GM21390 (cell line): ENCODE measurements at regions not wholly inside any gene's neighbourhood (a gene's known extent, or its start where the extent isn't known, plus 50 kb on each side); places are given as distances from the start of the nearest gene placed in this dataset.

ENCODE experiments used
- ATAC-seq: cut with Tn5 transposase; IDR thresholded peaks from one replicate; pipeline ENCODE4 v1.9.1; 2021; ENCODE audit not compliant: unreplicated experiment

- ATAC-seq: no peak
Observed at GRCh38 chr16:17828012-17828411, 357.3 kb upstream of the XYLT1 start.

DNA sequence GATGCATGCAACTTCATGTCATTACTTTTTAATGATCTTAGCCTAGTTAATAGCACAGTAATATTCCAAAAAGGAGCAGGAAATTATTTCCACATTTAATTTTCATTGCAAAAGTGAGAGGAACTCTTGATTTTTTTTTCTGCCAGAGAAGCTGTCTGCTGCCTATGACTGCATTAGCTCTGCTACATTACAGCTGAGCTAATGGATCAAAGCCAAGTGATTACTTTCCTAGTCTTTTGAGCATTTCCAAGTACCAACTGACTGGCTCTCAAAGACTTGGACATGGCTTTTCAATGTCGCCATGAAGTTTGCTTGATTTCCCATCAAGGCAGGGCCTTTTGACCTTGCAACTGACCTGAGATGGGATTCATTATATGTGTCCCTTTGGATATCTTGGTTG lies 356.6 kb upstream of the XYLT1 start:
- no peak for ATAC-seq

DNA sequence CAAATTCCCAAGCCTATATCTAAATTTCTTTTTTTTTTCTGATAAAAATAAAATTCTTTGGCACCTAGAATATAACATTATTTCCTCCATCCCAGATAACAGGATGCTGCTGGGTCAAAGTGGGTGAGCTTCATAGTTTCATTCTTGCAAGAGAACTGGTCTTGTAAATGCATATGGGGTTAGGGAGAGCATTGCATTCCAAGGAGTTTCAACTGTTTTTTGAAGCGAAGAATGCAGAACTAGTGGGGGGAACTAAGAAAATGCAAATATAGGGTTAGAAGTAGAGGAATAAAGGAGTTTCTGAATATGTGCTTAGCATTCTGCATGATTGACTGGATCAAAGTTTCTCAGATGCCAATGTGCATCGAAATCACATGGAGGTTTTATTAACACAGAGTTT lies 347.2 kb upstream of the XYLT1 start:
- ATAC-seq: no peak

DNA sequence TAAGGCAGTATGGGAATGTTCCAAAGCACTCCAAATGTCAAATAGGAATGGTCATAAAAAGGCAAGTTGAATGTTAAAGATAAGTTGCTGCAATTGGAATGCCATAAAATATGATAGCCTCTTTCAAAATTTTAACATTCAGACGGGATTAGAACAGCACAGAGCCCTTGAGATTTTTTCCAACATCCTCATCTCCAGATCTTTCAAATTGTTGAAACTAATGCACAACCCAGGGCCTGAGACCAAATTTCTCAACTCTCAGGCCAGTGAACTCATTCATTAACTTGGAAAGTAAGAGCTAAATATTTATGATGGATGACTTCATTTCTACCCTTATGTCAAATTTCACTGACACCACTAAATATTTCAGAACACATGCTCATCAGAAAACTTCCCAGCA lies 346.5 kb upstream of the XYLT1 start:
- no peak for ATAC-seq

DNA sequence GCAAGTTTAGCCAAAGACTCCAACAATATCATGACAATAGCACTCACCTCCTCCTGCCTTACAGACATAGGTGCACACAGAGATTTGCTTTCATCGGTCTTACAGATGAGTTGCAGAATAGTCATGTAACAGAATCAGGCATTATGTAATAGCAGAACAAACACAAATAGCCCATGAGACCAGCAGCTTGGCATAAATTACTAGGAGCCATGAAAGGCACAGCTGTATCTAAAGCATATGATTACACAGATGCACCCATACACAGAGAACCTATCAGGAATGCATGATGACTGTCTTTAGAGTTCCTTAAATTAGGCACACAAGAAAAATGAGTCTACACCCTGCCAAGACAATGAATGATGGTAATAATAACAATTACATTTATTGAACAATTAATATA lies 342.0 kb upstream of the XYLT1 start:
- no peak for ATAC-seq

GRCh38 chr16:17804857-17805256 lies 334.1 kb upstream of the XYLT1 start:
- no peak for ATAC-seq

GRCh38 chr16:17803625-17804410 lies 333.1 kb upstream of the XYLT1 start:
- no peak for ATAC-seq

- ATAC-seq: no peak
Observed at GRCh38 chr16:17802571-17802970, 331.8 kb upstream of the XYLT1 start.

GRCh38 chr16:17801068-17801467 lies 330.3 kb upstream of the XYLT1 start:
- ATAC-seq: no peak

GRCh38 chr16:17798716-17799115 lies 328.0 kb upstream of the XYLT1 start:
- no peak for ATAC-seq

DNA sequence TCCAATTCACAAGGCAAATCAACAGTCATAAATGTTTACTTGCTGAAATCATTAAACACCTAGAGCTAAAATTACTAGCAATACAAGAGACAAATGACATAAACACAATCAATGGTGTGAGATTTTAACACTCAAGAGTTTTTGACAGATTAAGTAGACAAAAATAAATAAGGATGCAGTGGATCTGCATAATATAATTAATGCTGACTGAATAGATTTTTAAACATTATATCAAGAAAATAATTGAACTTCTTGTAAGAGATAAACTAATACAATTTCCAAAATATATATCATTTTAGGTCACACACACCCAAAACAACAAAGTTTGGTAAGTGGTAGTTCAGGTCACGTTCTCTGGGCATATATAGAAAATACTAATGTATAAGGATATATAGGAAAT lies 322.6 kb upstream of the XYLT1 start:
- no peak for ATAC-seq

GRCh38 chr16:17784073-17784472 lies 313.3 kb upstream of the XYLT1 start:
- no peak for ATAC-seq

DNA sequence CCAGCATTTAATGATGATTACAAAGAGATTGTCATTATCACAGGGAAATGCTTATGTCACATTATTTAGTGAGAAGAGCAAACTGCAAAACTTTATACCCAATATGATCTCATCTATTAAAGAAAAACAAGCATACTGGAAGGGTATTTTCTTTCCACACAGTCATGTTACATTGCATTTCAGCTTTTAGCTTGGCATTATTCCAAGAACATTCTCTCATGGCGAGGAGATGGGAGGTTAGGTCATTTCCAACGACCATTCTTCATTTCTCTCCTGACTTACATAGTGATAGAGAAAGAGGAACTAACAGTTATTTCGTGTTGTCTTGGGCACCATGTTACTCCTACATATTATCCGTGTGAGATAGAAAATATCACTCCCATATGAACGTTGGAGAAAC lies 309.4 kb upstream of the XYLT1 start:
- no peak for ATAC-seq

DNA sequence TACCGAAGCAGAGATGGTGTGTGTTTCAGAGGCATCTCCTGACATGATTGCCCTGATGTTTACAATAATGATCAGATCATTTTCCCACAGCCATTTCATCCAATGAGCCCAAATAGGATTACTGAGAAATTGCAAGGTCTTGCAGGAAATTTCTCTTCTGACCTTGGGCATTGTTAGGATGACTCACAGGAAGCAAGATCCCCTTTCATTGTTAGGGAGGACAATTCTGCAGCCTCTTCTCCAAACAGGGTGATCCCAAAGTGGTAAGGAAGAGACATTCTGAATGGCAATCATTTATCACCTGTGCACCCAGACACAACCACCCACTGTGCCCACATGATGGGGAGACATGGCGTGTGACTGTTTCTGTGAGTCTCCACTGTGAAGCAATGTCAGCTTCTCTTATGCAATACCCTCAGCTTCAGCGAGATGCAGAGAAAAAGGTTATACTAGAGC lies 306.7 kb upstream of the XYLT1 start:
- ATAC-seq: no peak

DNA sequence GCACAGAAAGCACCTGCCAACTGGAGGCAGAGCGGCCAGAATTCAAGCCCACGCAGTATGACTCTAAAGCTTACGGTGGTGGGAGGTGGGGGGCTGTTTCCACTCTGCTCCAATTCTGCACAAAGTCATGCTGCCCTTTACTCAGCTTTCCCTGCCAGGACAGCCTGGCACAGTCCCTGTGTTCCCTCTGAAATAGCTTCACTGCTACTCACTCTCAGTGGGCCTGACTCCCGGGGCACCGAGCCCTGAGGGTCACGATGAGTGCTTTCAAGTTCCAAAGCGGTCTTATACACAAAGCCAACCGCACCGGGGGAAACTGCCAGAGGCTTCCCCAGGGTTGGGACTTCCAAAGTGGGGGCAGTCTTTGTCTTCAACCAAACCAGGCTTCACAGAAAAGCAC lies 306.1 kb upstream of the XYLT1 start:
- ATAC-seq: no peak

GRCh38 chr16:17776465-17776864 lies 305.7 kb upstream of the XYLT1 start:
- ATAC-seq: no peak

DNA sequence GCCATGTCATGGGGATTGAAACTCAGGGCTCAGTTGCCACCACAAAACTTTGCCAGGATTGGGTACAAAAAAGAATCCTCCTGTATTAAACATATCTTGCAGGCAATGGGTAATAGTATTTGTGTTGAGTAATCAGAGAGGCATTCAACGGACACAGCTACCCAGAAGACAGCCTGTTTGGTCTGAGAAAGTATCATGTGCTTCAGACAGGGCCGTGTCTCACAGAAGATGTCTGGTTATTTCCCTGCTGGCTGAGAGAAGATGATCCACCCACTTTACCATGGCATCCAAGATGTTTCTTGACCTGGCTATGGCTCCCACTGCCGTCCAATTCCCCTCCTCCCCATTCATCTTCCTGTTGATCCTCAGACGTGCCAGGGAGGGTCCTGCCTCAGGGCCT lies 304.3 kb upstream of the XYLT1 start:
- ATAC-seq: no peak

DNA sequence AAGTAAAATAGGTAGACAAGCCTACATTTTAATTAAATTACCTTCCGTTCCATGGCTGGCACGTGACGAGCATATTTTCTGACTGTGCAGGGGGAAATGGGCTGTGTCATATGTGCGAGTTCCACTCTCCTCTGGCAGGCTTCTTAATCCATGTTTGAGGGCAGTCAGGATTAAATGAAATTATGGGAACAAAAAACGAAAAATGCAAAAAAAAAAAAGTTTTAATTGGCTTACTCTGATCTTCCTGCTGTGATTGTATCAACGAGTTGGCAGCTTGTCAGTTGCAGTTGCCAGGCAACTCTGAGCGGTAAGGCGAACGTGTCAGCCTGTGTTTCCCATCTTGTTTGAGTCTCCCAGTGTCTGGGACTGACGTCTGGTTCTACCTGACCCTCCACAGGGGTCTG lies 302.9 kb upstream of the XYLT1 start:
- ATAC-seq: no peak

GRCh38 chr16:17770104-17770503 lies 299.3 kb upstream of the XYLT1 start:
- no peak for ATAC-seq

DNA sequence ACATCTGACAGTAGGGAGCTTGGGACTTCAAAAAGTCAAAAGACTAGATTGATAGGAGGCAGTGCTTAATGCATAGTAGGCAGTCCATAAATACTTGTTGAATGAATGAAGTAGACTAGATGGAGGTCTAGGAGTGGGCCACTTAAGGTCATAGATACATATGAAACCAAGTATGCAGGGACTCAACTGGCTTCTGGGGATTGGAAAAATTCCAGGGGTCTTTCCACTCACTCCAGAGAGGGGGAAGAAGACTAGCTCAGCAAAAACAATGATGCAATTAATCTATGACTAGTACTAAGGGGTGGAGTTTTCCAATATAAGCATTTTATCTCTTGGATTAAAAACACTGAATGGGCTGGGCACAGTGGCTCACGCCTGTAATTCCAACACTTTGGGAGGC lies 298.3 kb upstream of the XYLT1 start:
- ATAC-seq: no peak

- no peak for ATAC-seq
Observed at GRCh38 chr16:17768257-17768656, 297.5 kb upstream of the XYLT1 start.

- no peak for ATAC-seq
Observed at GRCh38 chr16:17766012-17766411, 295.3 kb upstream of the XYLT1 start.
